ENCODE measurements at regions not wholly inside any gene's neighbourhood (a gene's known extent, or its start where the extent isn't known, plus 50 kb on each side); places are given as distances from the start of the nearest gene placed in this dataset.

GRCh38 chr4:111510535-111510934, 634.7 kb upstream of the FAM241A start:
- H3K27ac ChIP-seq = no peak overlapping the region
- no peaks in the 10 kb centered on the region for H3K27me3 ChIP-seq
- TF ChIP-seq POLR2A (IDR thresholded peaks at IDR 0.05) = no peak
- TF ChIP-seq EP300 (IDR thresholded peaks at IDR 0.05) = no peak
- TF ChIP-seq CTCF (IDR thresholded peaks at IDR 0.05) = no peak
- TF ChIP-seq POLR2AphosphoS5 (IDR thresholded peaks at IDR 0.05) = no peak
- H3K4me1 ChIP-seq = no peaks in the 10 kb centered on the region
- no peaks in the 10 kb centered on the region for H3K9me3 ChIP-seq
- H3K36me3 ChIP-seq = no peaks in the 10 kb centered on the region
- no peak for ATAC-seq
- no peak overlapping the region for H3K4me3 ChIP-seq

GRCh38 chr4:111512081-111512783, 633.0 kb upstream of the FAM241A start:
- H3K36me3 ChIP-seq = no peaks in the 10 kb centered on the region
- no peak overlapping the region for H3K27ac ChIP-seq
- no peaks in the 10 kb centered on the region for H3K9me3 ChIP-seq
- TF ChIP-seq POLR2AphosphoS5 (IDR thresholded peaks at IDR 0.05) = no peak
- TF ChIP-seq CTCF (IDR thresholded peaks at IDR 0.05) = no peak
- no peak overlapping the region for H3K4me3 ChIP-seq
- no peaks in the 10 kb centered on the region for H3K27me3 ChIP-seq
- no peak for ATAC-seq
- 66 to 83% methylated on average over 5 of the region's 5 CpGs for WGBS, 2 donors (ENCODE audit: low coverage in 1 of 2)
- H3K4me1 ChIP-seq = no peaks in the 10 kb centered on the region

- H3K27me3 ChIP-seq = no peaks in the 10 kb centered on the region
- no peak for ATAC-seq
- 66 to 77% methylated on average over 2 to 5 of the region's 5 CpGs for WGBS, 2 donors (ENCODE audit: low coverage in 1 of 2)
These were observed 625.6 kb upstream of the FAM241A start for GRCh38 chr4:111519683-111520082.

GRCh38 chr4:111530446-111530845, 614.8 kb upstream of the FAM241A start:
- H3K27me3 ChIP-seq = no peaks in the 10 kb centered on the region
- no peak overlapping the region for H3K4me3 ChIP-seq
- peaks cover 0 to 7% (median 0%) of the 10 kb centered on the region in 3 donors for H3K9me3 ChIP-seq
- no peak for ATAC-seq
- no peaks in the 10 kb centered on the region for H3K4me1 ChIP-seq
- WGBS, 2 donors (ENCODE audit: low coverage in 1 of 2) = 38 to 45% methylated on average over 2 of the region's 2 CpGs
- no peaks in the 10 kb centered on the region for H3K36me3 ChIP-seq
- TF ChIP-seq POLR2A (IDR thresholded peaks at IDR 0.05) = no peak
- no peak for TF ChIP-seq POLR2AphosphoS5 (IDR thresholded peaks at IDR 0.05)
- H3K27ac ChIP-seq = no peak overlapping the region

More at GRCh38 chr4:111519683-111520082, 625.6 kb upstream of the FAM241A start:
- Histone ChIP-seq H3K9me3 (peaks cover 0 to 7% (median 0%) of the 10 kb centered on the region in 3 donors), H3K4me3 (no peak overlapping the region), H3K36me3 (no peaks in the 10 kb centered on the region), H3K4me1 (no peaks in the 10 kb centered on the region), H3K27ac (no peak overlapping the region)
- TF ChIP-seq EP300 (IDR thresholded peaks at IDR 0.05) (no peak), POLR2A (IDR thresholded peaks at IDR 0.05) (no peak), CTCF (IDR thresholded peaks at IDR 0.05) (no peak), POLR2AphosphoS5 (IDR thresholded peaks at IDR 0.05) (no peak)

GRCh38 chr4:111535792-111536191, 609.5 kb upstream of the FAM241A start:
- no peaks in the 10 kb centered on the region for H3K4me1 ChIP-seq
- no peaks in the 10 kb centered on the region for H3K9me3 ChIP-seq
- no peak for ATAC-seq
- no peak overlapping the region for H3K4me3 ChIP-seq
- H3K27ac ChIP-seq = no peak overlapping the region
- no peaks in the 10 kb centered on the region for H3K36me3 ChIP-seq
- 0 to 29% methylated on average over 1 of the region's 1 CpG for WGBS, 2 donors (ENCODE audit: low coverage in 1 of 2)
- H3K27me3 ChIP-seq = no peaks in the 10 kb centered on the region
- TF ChIP-seq POLR2A (IDR thresholded peaks at IDR 0.05) = no peak
- TF ChIP-seq CTCF (IDR thresholded peaks at IDR 0.05) = no peak
- no peak for TF ChIP-seq POLR2AphosphoS5 (IDR thresholded peaks at IDR 0.05)
- TF ChIP-seq EP300 (IDR thresholded peaks at IDR 0.05) = no peak
